GM12865 (cell line): ENCODE measurements at regions not wholly inside any gene's neighbourhood (a gene's known extent, or its start where the extent isn't known, plus 50 kb on each side); places are given as distances from the start of the nearest gene placed in this dataset.

ENCODE experiments used
- DNase-seq: peaks from one replicate; pipeline ENCODE4 v3.0.0; 2010; ENCODE audit warnings: low read depth
- H3K4me3 ChIP-seq: 2 replicates; pipeline ENCODE4 v1.5.1; 2011; ENCODE audit warnings: mild to moderate bottlenecking, low read depth, low read length, control low read depth
- TF ChIP-seq, protein P1 (sequence below): IDR thresholded peaks from 2 replicates; pipeline ENCODE4 v1.5.1; 2011; ENCODE audit warnings: low read length, control low read depth, low read depth, inconsistent platforms; ENCODE audit not compliant: insufficient read depth; ENCODE audit errors: missing control alignments

GRCh38 chr6:67394254-67394653 lies 1240.8 kb upstream of the ADGRB3 start:
- no peak overlapping the region for H3K4me3 ChIP-seq
- no peak for DNase-seq
- TF ChIP-seq, protein P1, sequence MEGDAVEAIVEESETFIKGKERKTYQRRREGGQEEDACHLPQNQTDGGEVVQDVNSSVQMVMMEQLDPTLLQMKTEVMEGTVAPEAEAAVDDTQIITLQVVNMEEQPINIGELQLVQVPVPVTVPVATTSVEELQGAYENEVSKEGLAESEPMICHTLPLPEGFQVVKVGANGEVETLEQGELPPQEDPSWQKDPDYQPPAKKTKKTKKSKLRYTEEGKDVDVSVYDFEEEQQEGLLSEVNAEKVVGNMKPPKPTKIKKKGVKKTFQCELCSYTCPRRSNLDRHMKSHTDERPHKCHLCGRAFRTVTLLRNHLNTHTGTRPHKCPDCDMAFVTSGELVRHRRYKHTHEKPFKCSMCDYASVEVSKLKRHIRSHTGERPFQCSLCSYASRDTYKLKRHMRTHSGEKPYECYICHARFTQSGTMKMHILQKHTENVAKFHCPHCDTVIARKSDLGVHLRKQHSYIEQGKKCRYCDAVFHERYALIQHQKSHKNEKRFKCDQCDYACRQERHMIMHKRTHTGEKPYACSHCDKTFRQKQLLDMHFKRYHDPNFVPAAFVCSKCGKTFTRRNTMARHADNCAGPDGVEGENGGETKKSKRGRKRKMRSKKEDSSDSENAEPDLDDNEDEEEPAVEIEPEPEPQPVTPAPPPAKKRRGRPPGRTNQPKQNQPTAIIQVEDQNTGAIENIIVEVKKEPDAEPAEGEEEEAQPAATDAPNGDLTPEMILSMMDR, result no peak

DNA sequence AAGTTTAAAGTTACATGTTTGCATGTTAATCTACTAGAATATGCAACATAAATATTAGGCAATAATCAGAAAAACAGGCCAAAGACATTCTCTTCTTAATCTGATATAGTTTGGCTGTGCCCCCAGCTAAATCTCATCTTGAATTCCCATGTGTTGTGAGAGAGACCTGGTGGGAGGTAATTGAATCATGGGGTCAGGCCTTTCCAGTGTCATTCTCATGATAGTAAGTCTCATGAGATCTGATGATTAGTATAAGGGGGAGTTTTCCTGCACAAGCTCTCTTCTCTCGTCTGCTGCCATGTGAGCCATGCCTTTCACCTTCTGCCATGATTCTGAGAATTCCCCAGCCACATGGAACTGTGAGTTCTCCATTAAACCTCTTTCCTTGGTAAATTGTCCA lies 1241.7 kb upstream of the ADGRB3 start:
- TF ChIP-seq, protein P1, result no peak
- H3K4me3 ChIP-seq, result no peak overlapping the region
- DNase-seq, result no peak

GRCh38 chr6:67391955-67392354 lies 1243.1 kb upstream of the ADGRB3 start:
- no peak for DNase-seq
- no peak overlapping the region for H3K4me3 ChIP-seq
- TF ChIP-seq, protein P1, result no peak

- DNase-seq, result no peak
- TF ChIP-seq, protein P1, result no peak
Observed at GRCh38 chr6:67369679-67370078, 1265.4 kb upstream of the ADGRB3 start.

GRCh38 chr6:67362976-67363375 lies 1272.1 kb upstream of the ADGRB3 start:
- TF ChIP-seq, protein P1, result no peak
- no peak overlapping the region for H3K4me3 ChIP-seq
- no peak for DNase-seq

More at GRCh38 chr6:67369679-67370078, 1265.4 kb upstream of the ADGRB3 start:
- H3K4me3 ChIP-seq, result no peak overlapping the region

DNA sequence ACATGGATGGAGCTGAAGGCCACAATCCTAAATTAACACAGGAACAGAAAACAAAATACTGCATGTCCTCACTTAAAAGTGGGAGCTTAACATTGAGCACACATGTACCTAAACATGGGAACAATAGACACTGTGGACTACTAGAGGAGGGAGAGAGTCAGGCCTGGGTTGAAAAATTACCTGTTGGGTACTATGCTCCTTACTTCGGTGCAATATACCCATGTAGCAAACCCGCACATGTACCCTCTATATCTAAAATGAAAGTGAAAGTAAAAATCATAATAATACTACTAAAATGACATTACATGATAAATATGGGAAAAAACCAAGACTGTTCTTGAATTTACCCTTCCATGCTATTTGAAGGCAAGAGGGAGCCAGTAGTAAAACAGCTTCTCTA lies 1273.8 kb upstream of the ADGRB3 start:
- no peak for DNase-seq
- no peak overlapping the region for H3K4me3 ChIP-seq
- TF ChIP-seq, protein P1, result no peak

- TF ChIP-seq, protein P1, result no peak
Observed at GRCh38 chr6:67358241-67358640, 1276.8 kb upstream of the ADGRB3 start.

More at GRCh38 chr6:67358241-67358640, 1276.8 kb upstream of the ADGRB3 start:
- DNase-seq, result no peak
- H3K4me3 ChIP-seq, result no peak overlapping the region
